Natural killer cell treated with Interleukin-12 subunit alpha and Interleukin-12 subunit beta and Interleukin-15 and Interleukin-18, amount 100 ng/mL, for 72 hours (primary cell): ENCODE measurements at regions not wholly inside any gene's neighbourhood (a gene's known extent, or its start where the extent isn't known, plus 50 kb on each side); places are given as distances from the start of the nearest gene placed in this dataset.

Experiments used
- ATAC-seq, 2 donors: fragments of 150-1000 bp; cut with Tn5 transposase in 1 of 2; sonication (Bioruptor Pico), chemical (Tn5 transposase) in 1 of 2; 2 replicates each; pipeline ENCODE4 v1.10.0; 2021
- DNase-seq: peaks from one replicate; pipeline ENCODE4 v3.0.0; 2022; ENCODE audit warnings: low spot score
- H3K27ac Mint-ChIP-seq, 2 donors: 1 replicate in 1 of 2; 2 replicates in 1 of 2; pipeline ENCODE4 v1.8.0; 2022; ENCODE audit warnings: mixed read lengths in 2 of 2, mild to moderate bottlenecking in 1 of 2, moderate library complexity in 1 of 2
- H3K27me3 Mint-ChIP-seq, 2 donors: 1 replicate in 1 of 2; 2 replicates in 1 of 2; pipeline ENCODE4 v1.8.0; 2022; ENCODE audit warnings: mixed read lengths in 2 of 2
- H3K36me3 Mint-ChIP-seq: one replicate; pipeline ENCODE4 v1.8.0; 2022; ENCODE audit warnings: mixed read lengths
- H3K4me1 Mint-ChIP-seq, 2 donors: 1 replicate in 1 of 2; 2 replicates in 1 of 2; pipeline ENCODE4 v1.8.0; 2022; ENCODE audit warnings: low read depth in 2 of 2, mixed read lengths in 2 of 2, mild to moderate bottlenecking in 1 of 2
- H3K4me3 Mint-ChIP-seq: one replicate; pipeline ENCODE4 v1.8.0; 2022; ENCODE audit warnings: mixed read lengths
- H3K9me3 Mint-ChIP-seq: 2 replicates; pipeline ENCODE4 v1.8.0; 2022; ENCODE audit warnings: mixed read lengths

DNA sequence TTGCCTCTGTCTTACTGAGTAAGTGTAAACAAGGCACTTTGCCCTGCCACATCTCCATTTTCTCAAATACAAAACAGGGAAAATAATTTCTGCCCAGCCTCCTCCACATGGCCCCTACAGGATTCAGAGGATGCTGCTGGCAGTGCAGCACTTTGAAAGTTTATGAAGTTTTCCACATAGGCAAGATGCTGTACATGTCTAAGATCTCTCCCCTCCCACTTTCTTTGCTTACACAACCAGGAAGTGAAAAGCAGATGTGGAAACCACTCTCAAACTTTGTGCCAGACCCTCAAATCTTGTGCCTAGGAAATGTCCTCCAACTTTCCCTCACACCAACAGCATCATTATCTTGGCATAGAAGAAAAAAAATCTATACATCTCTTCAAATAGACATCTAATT lies 257.0 kb upstream of the LDB2 start:
- Mint-ChIP-seq H3K9me3 (peaks cover 5% of the 10 kb centered on the region), H3K4me3 (no peak overlapping the region), H3K27ac (no peak overlapping the region), H3K27me3 (no peaks in the 10 kb centered on the region), H3K4me1 (no peaks in the 10 kb centered on the region), H3K36me3 (no peaks in the 10 kb centered on the region)
- DNase-seq (no peak), ATAC-seq (no peak)

DNA sequence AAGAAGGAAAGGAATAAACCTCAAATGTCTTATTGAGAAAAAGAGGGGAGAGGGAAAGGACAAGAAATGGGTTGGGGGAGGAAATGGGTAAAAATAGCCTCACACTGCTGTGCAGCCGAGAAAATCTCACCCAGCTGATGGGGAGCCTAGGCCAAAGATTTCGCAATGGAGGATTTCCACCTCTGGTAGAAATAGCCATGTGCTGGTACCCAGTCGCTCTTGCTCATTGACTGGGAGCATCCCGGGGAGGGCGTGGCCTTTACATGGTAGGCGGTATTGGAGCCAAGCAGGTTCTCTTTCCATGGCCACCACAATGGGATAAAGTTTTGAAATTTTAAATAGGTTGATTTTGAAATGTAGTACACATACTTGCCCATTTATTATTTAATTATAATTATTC lies 255.1 kb upstream of the LDB2 start:
- H3K27ac Mint-ChIP-seq, result no peak overlapping the region
- DNase-seq (no peak), ATAC-seq (no peak)
- H3K9me3 Mint-ChIP-seq, result peaks cover 7% of the 10 kb centered on the region
- H3K4me1 Mint-ChIP-seq, result no peaks in the 10 kb centered on the region
- H3K36me3 Mint-ChIP-seq, result no peaks in the 10 kb centered on the region
- H3K4me3 Mint-ChIP-seq, result no peak overlapping the region
- no peaks in the 10 kb centered on the region for H3K27me3 Mint-ChIP-seq

DNA sequence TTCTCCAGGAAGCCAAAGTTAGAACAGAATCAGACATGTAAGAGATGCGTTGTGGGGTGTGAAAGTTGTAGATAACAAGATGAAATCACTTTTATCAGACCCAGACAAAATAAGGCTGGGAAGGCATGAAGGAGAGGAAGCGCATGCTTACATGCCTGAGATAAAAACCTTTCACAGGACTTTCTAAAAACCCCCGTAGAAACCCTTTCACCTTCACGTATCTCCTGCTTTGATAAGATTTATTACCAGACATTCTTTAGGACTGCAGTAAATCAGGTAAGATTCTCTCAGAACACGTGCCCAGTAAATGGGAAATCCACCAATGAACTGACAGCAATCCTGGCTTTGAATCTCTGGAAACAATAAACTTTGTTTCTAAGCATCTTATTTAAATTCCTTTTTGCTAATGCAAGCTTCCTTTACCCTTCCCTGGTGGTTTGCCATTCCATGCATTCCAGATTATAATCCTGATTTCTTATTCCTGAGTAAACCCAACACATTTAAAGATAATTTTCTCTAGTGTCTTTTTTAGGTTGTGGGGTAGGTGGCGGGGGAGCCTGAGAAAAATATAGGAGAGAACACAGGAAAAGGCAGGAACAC lies 254.6 kb upstream of the LDB2 start:
- DNase-seq (no peak), ATAC-seq (no peak)
- H3K36me3 Mint-ChIP-seq, result no peaks in the 10 kb centered on the region
- H3K27me3 Mint-ChIP-seq, result no peaks in the 10 kb centered on the region
- H3K27ac Mint-ChIP-seq, result no peak overlapping the region
- peaks cover 7% of the 10 kb centered on the region for H3K9me3 Mint-ChIP-seq
- no peaks in the 10 kb centered on the region for H3K4me1 Mint-ChIP-seq
- H3K4me3 Mint-ChIP-seq, result no peak overlapping the region

DNA sequence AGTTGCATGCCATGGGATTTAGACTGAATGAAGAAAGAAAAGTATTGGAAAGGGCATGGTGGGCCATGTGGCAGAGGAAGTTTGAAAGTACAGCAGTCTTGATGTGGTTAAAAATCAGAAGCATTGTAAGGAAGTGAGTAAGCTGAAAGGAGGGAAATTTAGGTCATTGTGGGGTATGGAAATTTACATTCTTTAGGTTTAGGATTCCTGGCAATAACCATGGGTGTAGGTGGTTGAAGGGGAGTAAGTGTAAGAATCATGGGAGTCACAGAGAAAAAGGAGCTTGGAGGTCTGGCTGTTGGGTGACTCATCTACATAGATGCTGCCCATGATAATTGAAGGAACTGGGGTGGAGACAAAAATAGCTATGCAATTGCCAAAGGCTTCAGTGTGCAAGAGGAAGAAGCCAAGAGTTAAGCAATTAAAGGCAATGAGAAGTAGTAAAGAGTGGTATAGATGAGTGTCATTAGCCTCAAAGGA lies 243.8 kb upstream of the LDB2 start:
- Mint-ChIP-seq H3K4me1 (no peaks in the 10 kb centered on the region), H3K36me3 (no peaks in the 10 kb centered on the region), H3K9me3 (peaks cover 9% of the 10 kb centered on the region), H3K4me3 (no peak overlapping the region), H3K27me3 (peaks cover 0 to 5% of the 10 kb centered on the region in 2 donors), H3K27ac (no peak overlapping the region)
- no peak for DNase-seq
- no peak for ATAC-seq

DNA sequence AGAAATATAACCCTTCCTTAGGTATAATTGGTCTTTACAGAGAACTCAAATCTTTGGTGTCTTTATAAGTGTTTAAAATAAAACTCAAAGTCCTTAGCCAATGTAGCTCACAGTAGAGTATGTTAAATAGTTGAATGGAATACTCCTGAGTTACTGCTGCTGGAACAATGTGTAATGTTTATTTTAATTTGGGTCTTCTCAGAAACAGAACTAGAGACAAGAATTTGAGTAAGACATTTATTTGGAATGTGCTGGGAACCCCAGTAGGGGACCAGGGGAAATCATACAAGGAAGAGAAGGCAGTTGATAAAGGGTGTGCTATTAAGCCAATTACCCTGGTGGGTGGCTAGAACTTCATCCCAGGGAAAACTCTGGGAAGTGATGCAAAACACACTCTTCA lies 240.4 kb upstream of the LDB2 start:
- ATAC-seq, result no peak
- peaks cover 14% of the 10 kb centered on the region for H3K9me3 Mint-ChIP-seq

DNA sequence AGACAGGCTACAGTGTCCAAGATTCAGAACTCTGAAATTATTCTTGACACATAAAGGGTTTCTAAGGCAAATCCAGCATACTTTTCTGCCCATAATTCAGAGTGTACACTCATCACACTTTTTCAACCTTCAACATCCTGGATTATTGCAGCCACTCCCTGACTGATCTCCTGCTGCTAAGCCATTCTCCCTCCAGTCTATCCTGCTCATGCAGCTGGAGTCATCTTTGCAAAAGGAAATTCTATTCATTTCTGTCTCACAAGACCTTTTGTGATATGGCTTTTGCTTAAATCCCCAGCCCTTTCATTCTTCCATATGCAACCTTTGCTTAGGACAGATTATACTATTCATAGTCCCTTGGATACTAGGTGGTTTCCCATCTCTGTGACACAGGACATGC lies 236.1 kb upstream of the LDB2 start:
- ATAC-seq, result no peak
- Mint-ChIP-seq H3K9me3 (peaks cover 10% of the 10 kb centered on the region), H3K4me3 (no peak overlapping the region), H3K4me1 (no peaks in the 10 kb centered on the region), H3K27ac (no peak overlapping the region), H3K27me3 (peaks cover 0 to 19% of the 10 kb centered on the region in 2 donors), H3K36me3 (no peaks in the 10 kb centered on the region)
- DNase-seq, result no peak

More for the DNA sequence above, 240.4 kb upstream of the LDB2 start:
- Mint-ChIP-seq H3K4me1 (no peaks in the 10 kb centered on the region), H3K27ac (no peak overlapping the region), H3K27me3 (peaks cover 0 to 11% of the 10 kb centered on the region in 2 donors), H3K4me3 (no peak overlapping the region), H3K36me3 (no peaks in the 10 kb centered on the region)
- no peak for DNase-seq

DNA sequence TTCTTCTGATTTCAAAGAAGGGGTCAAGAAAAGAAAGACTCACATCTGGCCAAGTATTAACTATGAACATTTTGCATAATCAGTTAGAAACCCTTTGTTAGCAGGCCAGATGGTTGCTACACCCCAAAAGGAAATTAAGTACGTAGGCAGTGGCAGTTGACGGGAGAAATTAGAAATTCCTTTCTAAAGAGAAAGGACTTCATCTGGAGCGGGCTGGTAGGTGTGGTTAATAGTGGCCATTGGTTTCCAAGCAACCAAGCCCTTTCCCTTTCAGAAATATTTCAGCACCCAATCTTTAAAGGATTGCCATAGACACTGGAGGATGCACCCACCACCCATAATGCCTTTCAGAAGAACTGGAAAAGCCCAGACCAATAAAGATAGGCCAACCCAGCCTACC lies 235.7 kb upstream of the LDB2 start:
- no peak for DNase-seq
- Mint-ChIP-seq H3K27ac (no peak overlapping the region), H3K4me3 (no peak overlapping the region), H3K36me3 (no peaks in the 10 kb centered on the region), H3K27me3 (peaks cover 0 to 19% of the 10 kb centered on the region in 2 donors), H3K9me3 (peaks cover 10% of the 10 kb centered on the region), H3K4me1 (no peaks in the 10 kb centered on the region)
- no peak for ATAC-seq

DNA sequence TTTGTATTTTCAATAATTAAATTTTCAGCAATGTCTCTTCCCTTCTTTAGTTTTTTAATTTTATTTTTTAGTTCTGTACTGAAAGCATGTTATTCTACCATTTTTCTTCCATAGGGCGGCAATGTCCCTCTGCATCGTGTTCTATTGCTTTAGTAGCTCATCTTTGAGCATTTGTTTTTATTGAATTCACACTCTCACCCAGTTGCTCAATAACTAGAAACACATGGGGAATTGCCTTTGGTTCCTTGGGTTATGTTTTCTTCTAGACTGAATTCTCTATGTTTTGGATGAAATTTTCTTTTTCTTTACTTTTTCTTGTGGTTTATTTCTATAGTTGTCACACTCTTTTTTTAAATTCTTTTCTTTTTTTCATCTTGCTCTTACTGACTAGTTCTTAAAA lies 233.8 kb upstream of the LDB2 start:
- Mint-ChIP-seq H3K4me3 (no peak overlapping the region), H3K9me3 (peaks cover 10% of the 10 kb centered on the region), H3K4me1 (no peaks in the 10 kb centered on the region), H3K27me3 (peaks cover 2 to 19% of the 10 kb centered on the region in 2 donors), H3K36me3 (no peaks in the 10 kb centered on the region), H3K27ac (no peak overlapping the region)
- DNase-seq (no peak), ATAC-seq (no peak)

DNA sequence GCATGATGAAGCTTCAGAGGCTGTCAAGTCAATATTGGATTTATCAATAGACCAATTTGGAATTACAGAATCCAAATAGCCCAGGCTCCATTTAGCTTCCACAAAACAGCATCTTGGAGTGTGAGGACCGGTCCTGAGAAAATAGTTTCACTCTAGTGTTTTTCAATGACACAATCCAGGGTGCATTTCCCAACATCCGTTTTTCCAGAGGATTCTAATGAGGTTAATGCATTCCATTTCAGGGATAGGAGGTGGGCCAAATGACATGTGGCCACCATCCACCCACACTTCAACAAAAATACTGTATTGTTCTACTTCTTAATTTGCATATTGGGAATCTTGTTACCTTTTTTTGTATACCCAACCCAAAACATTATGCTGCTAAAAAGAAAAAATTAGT lies 229.8 kb upstream of the LDB2 start:
- Mint-ChIP-seq H3K4me1 (no peaks in the 10 kb centered on the region), H3K27ac (no peak overlapping the region), H3K27me3 (peaks cover 5 to 13% of the 10 kb centered on the region in 2 donors), H3K4me3 (no peak overlapping the region), H3K36me3 (no peaks in the 10 kb centered on the region), H3K9me3 (peaks cover 5% of the 10 kb centered on the region)
- DNase-seq (no peak), ATAC-seq (no peak)

DNA sequence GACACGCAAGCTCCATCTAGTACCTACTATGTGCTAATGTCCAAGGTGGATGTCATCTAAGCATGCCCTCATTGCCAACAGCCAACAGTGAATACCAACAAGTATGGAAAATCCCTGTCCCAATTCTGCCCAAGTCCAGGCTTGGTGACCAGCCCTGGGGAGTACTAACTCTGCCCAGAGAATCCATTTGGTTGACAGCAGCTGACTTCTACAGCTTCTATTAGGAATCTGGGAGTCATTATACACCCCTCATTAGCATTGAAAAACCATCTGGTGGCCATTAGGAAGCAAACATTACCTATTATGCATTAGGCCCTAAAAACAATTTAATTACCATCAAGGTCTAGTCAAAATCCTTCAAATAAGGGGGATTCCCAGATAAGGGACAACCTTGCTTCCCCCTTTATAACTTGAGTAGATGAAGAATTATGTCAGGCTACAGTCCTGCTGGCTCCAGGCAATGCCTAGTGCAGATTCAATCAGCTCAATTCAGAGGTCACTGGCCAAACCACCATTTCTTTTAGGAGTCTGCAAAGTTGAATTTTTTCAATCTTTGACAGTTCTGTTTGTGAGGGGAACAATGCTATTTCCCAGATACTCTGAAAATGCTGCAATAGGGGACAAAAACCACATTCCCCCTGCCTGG lies 228.0 kb upstream of the LDB2 start:
- peaks cover 5% of the 10 kb centered on the region in 2 donors for H3K27me3 Mint-ChIP-seq
- no peak for DNase-seq
- H3K27ac Mint-ChIP-seq, result no peak overlapping the region
- peaks cover 4% of the 10 kb centered on the region for H3K9me3 Mint-ChIP-seq
- no peak for ATAC-seq
- no peaks in the 10 kb centered on the region for H3K36me3 Mint-ChIP-seq
- H3K4me3 Mint-ChIP-seq, result no peak overlapping the region
- no peaks in the 10 kb centered on the region for H3K4me1 Mint-ChIP-seq

DNA sequence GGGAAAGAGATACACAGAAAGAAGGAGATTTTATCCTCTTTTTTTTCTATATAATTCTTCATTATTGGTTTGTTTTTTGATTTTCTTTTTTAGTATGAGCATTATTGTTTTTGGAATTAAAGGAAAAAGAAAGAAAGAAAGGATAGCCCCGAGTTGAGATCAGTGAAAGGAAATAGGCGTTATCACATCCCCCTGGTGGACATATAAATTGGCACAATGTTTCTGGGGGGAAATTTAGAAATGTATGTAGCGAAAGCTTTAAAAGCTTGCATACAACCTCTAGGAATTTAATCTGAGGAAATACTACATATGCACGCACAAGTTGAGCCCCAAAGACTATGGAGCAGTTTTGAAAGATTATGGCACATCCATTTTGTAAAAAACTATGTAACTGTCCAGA lies 226.3 kb upstream of the LDB2 start:
- Mint-ChIP-seq H3K4me3 (no peak overlapping the region), H3K27me3 (peaks cover 0 to 5% of the 10 kb centered on the region in 2 donors), H3K9me3 (no peaks in the 10 kb centered on the region), H3K36me3 (no peaks in the 10 kb centered on the region), H3K27ac (no peak overlapping the region), H3K4me1 (no peaks in the 10 kb centered on the region)
- ATAC-seq (no peak), DNase-seq (no peak)

DNA sequence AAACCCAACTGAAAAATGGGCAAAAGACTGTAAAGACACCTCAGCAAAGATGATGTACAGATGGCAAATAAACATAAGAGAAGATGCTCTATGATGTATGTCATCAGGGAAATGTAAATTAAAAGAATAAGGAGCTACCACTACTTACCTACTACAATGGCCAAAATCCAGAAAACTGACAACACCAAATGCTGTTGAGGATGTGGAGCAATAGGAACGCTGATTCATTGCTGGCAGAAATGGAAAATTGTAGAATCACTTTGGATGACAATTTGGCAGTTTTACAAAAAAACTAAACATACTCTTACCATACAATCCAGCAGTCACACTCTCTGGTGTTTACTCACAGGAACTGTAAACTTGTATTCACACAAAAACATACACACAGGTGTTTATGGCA lies 222.3 kb upstream of the LDB2 start:
- H3K27me3 Mint-ChIP-seq, result peaks cover 0 to 4% of the 10 kb centered on the region in 2 donors
- H3K9me3 Mint-ChIP-seq, result no peaks in the 10 kb centered on the region
- no peaks in the 10 kb centered on the region for H3K36me3 Mint-ChIP-seq
- DNase-seq (no peak), ATAC-seq (no peak)
- H3K4me3 Mint-ChIP-seq, result no peak overlapping the region
- no peaks in the 10 kb centered on the region for H3K4me1 Mint-ChIP-seq
- no peak overlapping the region for H3K27ac Mint-ChIP-seq

DNA sequence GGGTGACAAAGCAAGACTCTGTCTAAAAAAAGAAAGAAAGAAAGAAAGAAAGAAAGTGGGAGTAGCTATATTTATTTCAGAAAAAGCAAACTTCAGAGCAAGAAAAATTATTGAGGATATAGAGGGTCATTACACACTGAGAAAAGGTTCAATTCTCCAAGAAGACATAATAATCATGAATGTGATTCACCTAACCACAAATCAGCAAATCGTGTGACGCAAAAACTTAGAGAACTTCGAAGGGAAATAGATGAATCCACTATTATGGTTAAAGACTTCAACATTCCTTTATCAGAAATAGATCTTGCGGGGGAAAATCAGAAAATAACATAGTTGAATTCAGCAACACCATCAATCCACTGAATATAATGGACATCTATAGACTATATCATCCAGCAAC lies 219.3 kb upstream of the LDB2 start:
- Mint-ChIP-seq H3K9me3 (no peaks in the 10 kb centered on the region), H3K4me3 (no peak overlapping the region), H3K36me3 (no peaks in the 10 kb centered on the region), H3K4me1 (no peaks in the 10 kb centered on the region), H3K27me3 (peaks cover 0 to 13% of the 10 kb centered on the region in 2 donors), H3K27ac (no peak overlapping the region)
- no peak for ATAC-seq
- DNase-seq, result no peak

DNA sequence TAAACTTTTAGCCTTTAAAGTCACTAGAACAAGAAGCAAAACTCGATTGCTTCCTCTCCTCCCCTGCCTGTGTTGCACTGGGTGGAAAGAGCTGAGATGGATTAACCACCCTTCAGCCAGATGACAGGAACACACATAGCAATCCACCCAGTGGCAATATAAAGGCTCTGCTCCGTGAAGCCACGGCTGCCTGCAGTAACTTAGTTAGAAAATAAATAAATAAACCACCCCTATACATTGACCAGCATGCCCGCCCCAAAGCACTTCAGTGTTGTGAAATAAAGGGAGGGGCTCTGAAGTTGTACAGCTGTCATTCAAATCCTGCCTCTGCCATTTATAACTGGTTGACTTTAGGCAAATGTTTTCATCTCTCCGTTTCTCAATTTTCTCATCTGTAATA lies 217.1 kb upstream of the LDB2 start:
- Mint-ChIP-seq H3K9me3 (no peaks in the 10 kb centered on the region), H3K36me3 (no peaks in the 10 kb centered on the region), H3K27ac (no peak overlapping the region), H3K4me3 (no peak overlapping the region), H3K27me3 (peaks cover 7 to 17% of the 10 kb centered on the region in 2 donors), H3K4me1 (no peaks in the 10 kb centered on the region)
- DNase-seq (no peak), ATAC-seq (no peak)

DNA sequence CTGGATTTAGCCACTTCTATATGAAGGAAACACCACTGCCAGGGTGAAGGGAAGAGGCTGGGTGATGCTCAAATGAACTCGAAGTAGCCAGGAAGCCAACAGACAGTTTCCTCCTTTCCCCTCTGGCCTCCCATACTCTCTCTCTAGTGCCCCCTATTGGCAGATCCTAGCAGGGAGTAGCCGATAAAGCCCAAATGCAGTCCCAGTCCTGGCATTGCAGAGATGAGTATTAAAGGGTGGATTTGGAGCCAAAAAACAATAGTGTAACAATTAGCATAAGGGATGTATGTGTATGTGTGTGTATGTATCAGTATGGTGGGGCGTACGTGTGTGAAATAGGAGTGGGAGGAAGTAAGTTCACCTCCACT lies 213.8 kb upstream of the LDB2 start:
- no peak for ATAC-seq
- Mint-ChIP-seq H3K27me3 (peaks cover 7 to 13% of the 10 kb centered on the region in 2 donors), H3K4me1 (no peaks in the 10 kb centered on the region), H3K4me3 (no peak overlapping the region), H3K36me3 (no peaks in the 10 kb centered on the region), H3K27ac (no peak overlapping the region), H3K9me3 (peaks cover 3% of the 10 kb centered on the region)
- DNase-seq, result no peak
